ENCODE measurements at regions not wholly inside any gene's neighbourhood (a gene's known extent, or its start where the extent isn't known, plus 50 kb on each side); places are given as distances from the start of the nearest gene placed in this dataset.
"Not testable (repeated sequence)": the region's sequence is repeated elsewhere in the genome, so short reads cannot be mapped to it uniquely, and the experiment has no call there.

DNA sequence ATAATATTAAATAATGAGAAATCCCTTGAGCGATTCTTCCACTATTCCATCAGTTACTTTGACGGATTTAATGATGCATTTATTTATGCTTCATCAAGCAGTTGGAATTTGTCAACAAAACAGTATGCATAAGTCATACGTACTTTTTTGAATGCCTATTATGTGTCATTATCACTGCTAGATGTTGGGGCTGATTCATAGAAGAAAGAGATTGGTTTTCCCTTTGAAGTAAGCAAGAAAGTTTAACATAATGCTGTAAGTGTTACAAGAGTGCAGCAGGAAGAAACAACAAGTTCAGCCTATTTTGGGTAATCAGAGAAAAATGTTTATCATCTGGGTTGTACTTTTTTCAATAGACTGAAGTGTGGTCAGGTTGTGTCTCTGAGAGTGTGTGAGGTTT, 121.2 kb upstream of the RANBP3L start:
- intact Hi-C loops (cut with micrococcal nuclease) = no loop called here

DNA sequence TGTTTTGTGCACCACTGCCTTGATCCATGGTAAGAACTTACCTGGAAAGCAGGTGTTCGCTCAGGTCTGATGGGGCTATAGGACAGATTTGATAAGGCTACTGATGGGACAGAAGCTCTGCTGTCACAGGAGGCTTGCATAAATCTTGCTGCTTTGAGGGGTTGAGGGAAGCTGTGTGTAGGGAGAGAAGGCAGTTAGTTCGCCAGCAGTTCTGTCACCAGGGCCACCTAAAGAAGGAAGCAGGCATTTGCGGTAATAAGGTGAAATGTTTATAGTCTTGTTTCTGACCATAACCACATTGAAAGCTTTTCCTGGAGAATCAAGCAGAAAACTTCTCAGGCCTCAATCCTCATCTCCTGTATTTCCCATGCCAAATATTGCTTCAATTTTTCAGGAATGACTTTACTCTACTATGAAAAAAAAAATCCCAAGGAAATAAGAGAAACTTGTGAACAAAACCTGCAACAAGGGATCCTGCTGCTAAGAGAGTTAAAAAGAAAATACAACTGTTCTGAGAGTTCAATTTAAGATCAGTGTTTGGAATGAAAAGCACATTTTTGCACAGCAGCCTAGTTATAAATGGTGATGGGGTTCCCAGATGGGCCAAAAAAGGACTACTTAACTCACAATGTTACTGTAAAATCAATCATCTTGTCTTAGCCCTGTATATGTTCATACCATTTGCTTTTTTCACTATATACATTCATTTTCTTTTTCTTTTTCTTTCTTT, 122.0 kb upstream of the RANBP3L start:
- intact Hi-C loops (cut with micrococcal nuclease) = no loop called here

DNA sequence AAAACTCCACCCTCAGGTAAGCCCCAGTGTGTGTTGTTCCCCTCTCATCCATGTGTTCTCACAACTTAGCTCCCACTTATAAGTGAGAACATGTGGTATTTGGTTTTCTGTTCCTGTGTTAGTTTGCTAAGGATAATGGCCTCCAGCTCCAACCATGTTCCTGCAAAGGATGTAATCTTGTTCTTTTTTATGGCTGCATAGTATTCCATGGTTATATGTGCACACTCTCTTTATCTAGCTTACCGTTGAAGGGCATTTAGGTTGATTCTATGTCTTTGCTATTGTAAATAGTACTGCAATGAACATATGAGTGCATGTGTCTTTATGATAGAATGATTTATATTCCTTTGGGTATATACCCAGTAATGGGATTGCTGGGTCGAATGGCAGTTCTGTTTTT, 124.4 kb upstream of the RANBP3L start:
- intact Hi-C loops (cut with micrococcal nuclease) = not testable (repeated sequence)

DNA sequence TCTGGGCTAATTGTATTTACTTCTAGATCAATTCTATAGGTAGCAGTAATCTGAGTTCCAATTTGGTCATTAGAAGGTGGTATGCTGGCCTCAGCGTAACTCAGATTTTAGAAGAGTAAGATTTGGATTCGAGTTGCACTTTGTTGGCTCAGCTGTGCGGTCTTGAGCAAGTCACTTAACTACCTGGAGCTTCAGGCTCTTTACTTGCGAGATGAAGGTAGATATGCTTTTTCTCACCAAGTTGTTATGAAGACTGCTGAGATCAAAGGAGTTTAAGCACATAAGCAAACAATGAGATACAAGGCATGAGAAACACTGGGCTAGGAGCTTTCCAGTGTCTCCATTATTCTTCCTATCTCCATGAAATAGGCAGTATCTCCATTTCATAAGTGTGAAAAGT, 133.8 kb upstream of the RANBP3L start:
- intact Hi-C loops (cut with micrococcal nuclease) = no loop called here

DNA sequence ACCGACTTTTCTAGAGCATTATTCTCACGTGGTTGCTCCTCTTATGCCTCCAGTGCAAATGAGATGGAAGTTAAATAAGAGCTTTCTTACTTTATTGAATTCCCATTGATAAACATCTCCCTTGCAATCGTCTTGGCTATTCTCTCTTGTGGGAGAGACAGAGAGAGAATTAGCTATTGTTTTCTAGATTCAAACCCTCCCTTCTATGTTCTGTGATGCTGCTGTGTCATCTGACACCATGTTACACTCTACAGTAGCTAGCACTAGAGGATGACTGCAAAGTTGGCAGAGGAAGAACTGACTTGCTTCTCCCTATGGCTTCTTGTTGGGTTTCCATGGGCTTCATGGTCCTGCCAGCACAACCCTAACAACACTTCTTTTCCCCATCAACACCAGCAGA, 134.6 kb upstream of the RANBP3L start:
- intact Hi-C loops (cut with micrococcal nuclease) = no loop called here

DNA sequence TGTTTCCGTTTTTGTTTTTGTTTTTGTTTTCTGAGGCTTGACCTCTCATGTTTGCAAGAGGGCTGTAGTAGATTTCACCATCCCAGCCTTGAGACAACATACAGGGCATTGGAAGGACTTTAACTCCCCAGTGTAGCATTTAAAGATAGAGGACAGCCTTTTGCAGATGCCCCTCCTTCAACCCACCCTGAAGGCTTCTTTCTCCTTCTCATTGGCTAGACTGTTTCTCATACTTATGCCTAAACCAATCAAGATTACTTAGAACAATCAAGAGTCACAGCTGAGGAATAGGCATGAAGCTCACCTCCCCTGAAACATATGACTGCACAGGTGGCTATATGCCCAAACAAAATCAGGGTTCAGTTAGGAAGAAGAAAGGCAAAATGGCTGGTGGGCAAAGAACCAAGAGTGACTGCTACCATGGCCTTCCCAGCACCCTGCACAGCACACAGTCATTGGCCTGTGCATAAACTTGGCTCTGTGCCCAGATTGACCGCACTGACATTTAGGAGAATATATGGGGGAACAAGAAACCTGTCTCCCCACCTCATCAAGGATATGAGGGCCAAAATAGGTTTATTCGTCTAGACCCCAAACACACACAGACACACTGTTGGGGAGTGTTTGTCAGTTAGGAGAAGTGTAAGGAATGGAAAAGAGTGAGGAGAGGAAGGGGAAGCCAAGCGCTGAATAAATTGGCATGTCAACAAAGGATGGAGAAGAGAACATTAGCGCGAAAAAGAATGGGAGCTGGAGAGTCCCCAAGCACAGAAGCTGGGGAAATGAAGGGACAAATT, 137.3 kb upstream of the RANBP3L start:
- intact Hi-C loops (cut with micrococcal nuclease) = no loop called here

DNA sequence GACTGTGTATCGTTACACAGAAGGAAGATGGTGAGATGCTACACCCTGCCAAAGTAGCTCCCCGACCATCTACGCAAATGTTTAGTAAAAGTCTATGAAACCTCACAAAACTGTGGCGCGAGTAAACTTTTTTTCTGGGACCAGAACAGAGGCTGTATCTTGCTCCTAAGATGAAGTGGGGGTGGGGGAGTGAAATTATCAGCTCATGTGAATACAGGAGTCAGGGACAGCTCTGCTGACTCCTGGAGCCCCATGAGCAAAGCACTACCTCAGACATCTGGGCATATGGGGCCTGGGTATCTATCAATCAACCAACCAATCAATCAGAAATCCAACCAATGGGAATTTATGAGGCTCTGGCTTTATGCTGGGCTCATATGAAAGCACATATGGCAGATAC, 138.6 kb upstream of the RANBP3L start:
- intact Hi-C loops (cut with micrococcal nuclease) = no loop called here

DNA sequence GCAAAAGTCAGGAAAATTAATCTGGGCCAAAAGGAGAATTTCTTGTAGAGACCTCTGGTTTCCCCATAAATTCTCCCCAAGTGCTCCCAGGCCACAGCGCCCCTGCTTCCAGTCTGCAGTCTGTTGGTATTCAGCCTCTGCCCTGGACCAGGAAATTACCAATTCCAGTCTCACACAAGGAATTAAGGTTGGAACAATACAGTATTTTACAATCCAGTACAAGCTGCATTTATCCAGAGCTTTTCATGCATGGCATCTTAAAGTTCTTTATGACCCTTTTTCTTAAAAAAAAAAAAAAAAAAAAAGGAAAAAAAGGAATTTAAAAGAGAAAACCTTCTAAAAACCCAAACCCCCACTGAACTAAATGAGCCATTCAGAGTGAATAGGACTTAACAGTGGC, 139.6 kb upstream of the RANBP3L start:
- intact Hi-C loops (cut with micrococcal nuclease) = no loop called here

DNA sequence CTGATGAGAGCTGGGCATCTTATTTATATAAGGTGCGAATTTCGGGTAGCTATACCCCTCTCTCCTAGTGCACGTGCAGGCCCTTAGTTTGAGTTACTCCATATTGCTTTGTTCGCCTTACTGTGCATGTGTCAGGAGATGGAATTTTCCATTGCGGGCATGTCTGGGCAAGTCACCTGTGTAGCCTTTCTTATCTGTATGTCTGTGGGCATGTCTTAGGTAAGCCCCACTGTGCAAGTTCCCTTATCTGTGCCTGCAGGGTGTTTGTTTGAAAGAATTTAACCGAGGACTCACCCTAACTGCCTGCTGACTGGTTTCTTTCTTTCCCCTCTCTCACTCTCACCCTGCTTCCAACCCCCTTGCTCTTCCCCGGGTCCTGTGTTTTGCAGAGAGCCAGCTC, 140.7 kb upstream of the RANBP3L start:
- intact Hi-C loops (cut with micrococcal nuclease) = no loop called here

DNA sequence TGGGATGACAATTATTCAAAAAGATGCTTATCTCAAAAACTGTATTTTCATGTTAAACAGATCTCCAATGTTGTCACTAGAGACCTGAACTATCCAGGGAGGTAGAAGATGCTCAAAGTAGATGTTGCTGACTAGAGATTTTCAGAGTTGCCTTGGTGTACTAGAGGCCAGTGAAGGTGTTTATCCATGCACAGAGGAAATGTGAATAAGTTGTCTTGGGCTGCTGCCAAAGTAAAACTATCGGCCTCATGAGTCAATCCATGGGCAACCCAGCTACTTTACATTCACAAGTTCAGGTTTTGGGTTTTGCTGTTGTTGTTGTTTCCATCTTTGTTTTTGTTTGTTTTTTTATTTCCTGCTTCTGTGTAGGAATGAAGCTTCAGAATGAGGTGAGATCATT, 141.1 kb upstream of the RANBP3L start:
- intact Hi-C loops (cut with micrococcal nuclease) = no loop called here

DNA sequence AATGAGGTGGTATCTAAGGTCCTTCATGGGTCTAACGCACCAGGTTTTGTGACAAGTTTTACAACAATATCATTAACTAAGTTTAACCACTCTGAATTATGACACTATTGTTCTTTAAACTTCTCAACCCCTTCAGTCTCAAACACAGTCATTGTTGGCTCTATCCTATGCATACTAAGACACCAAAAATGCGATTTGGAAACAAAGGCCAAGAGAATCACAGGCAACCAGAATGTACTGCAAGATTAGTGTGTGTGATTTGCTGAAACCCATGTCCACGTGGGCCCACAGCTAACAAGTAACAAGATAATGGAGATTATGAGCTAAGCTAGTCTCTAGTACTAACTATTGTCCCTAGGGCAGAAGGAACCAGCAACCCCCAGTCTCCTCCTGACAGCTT, 142.2 kb upstream of the RANBP3L start:
- intact Hi-C loops (cut with micrococcal nuclease) = no loop called here

DNA sequence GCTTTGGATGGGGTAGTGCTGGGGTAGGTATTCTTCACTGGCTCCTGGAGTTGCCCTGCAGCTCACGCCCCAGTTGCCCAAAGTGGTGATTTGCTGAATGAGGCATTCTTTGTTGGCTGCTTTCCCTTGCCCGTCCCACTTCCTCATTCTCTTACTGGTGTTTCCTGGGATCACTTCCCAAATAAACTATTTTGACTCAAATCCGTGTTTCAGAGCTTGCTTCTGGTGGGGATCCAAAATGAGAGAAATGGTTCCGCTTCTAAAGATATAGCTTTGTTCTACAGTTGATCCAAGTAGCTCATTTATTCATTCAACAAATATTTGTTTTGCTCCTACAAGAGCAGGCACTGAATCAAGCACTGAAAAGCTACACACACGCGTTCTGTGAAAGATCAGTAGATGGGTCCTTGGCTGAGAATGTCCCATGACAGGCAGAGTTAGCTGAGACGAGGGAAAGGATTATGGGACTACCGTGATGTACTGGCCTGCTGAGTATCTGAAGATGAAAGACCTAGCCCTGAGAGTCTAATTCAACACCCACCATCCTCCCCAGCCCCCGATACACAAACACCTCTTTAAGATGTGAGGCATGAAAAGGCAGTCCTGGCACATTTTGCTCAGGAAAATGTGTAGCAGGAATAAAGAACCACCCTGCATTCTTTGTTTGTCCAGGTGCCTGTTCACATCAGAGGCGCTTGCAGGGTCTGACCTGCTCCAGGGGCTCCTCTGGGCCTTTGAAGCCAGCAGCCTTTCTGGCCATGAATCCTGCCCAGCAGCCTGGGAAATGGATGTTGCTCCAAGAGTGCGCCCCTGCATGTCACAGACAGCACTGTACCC, 143.1 kb upstream of the RANBP3L start:
- intact Hi-C loops (cut with micrococcal nuclease) = no loop called here

DNA sequence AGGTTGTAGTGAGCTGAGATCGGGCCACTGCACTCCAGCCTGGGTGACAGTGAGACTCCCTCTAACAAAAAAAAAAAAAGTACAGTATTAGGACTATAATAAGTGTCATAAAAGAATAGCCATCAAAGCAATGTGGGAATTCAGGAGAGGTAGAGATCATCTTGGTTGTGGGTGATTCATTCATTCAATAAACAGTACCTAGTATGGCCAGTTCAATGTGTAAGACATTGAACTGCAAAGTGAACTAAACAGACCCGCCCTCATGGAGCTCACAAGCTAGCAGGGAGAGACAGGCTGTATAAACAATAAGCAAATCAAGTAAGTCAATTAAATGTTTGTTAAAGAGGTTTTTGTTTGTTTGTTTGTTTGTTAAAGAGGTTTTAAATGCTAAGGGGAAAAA, 146.1 kb upstream of the RANBP3L start:
- intact Hi-C loops (cut with micrococcal nuclease) = no loop called here

DNA sequence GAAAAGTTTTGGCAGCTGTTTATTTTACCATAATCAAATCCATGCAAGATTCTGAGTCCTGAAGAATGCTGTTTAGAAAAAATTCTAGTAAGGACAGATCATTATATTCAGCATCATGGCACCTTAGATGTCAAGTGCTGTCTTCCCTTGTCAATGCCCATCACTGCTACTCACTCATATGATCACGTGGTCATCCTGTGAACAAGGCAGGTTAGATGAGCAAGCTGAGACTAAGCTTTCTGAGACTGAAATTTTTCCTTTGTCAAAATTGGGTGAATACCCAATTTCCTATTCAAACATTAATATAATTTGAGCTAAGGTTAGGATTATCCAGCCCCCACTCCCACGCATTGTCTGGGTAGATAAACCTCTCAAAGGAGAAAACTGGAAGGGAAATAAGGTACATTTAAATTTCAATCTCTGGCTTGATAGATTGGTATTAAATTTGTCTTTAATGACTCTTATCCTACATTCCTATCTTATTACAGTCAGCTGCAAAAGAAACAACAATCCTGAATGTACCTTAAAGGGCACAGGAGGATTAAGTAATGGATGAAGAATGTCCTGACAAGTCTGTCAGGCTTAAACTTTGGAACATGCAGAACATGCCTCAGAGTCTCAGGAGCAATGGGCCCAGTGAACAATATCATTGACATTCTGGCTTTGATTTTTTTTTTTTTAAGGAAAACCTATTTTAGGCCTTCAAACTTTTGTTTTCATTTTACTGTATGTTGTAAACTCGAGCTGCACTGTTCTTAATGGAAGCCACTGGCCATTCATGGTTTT, 148.7 kb upstream of the RANBP3L start:
- intact Hi-C loops (cut with micrococcal nuclease) = no loop called here

DNA sequence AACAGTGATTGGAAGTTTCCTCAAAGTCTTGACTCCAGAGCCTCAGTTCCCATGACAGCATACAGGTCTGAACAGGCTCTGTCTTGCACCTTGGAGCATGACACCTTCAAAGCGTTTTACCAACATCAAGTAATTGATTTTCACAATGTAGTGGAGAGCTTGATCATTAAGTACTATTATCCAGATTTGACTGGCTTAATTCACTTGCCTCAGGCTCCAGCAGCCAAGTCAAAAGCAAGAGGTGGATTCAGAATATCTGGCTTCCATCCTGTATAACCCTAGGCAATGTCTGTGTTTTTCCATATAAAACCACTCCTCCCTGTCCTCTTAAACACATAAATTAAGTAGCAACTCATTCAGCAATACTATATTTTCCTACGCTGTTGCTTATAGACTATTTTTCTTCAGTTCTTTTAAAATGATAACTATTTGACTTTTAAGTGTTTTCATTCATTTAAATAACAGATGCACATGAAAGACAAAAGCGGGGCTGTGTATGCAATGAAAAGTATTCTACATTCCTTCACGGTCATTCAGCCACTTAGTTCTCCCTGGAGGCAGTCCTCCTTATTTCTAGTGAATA, 150.8 kb upstream of the RANBP3L start:
- intact Hi-C loops (cut with micrococcal nuclease) = no loop called here

DNA sequence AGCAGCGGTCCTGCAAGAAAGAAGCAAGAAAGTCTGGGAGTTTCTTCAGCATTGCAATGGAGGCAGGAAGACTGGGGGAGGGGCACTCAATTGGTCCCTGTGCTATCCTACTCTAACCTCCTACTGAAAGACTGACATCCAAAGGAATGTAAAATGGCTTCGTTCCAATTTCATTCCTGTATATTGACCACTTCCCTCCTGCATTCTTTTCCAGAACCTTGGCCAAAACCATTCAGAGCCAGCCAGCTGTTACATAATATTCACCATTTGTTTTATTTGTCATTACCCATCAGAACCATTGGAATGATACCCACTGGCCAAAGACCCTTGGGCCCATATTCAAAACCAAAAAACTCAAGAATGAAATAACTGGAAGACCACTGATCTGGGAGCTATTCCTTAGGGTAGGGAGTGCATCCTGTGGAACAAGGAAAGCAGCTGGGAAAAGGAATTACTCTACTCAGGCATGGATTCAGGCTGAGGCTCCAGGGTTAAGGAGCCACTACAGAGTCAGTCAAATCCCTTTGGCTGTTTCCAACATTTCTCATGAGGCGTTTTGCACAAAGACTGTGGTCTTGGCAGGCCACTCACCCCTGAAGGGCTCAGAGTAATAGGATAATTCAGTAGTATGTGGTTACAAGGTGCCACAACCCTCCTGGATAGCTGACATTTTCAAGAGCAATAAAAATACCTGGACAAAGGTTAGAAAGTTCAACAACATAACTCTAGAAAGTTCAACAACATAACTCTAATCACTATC, 148.7 kb upstream of the SLC1A3 start:
- intact Hi-C loops (cut with micrococcal nuclease) = no loop called here

DNA sequence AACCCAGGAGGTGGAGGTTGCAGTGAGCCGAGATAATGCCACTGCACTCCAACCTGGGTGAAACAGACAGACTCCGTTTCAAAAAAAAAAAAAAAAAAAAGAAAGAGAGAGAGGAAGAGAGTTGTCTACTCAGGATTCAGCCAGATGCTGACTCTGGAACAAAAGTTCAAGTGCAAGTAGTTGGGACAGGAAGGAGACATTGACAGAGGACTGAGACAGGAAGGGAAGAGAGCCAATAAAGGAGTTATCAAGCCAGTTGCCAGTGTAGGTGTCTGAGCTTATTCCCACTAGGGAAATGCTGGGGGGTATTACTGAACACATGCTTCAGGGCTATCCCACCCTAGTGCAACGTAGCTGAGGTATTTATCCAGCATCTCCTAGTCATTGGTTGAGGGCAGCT, 147.7 kb upstream of the SLC1A3 start:
- intact Hi-C loops (cut with micrococcal nuclease) = no loop called here

DNA sequence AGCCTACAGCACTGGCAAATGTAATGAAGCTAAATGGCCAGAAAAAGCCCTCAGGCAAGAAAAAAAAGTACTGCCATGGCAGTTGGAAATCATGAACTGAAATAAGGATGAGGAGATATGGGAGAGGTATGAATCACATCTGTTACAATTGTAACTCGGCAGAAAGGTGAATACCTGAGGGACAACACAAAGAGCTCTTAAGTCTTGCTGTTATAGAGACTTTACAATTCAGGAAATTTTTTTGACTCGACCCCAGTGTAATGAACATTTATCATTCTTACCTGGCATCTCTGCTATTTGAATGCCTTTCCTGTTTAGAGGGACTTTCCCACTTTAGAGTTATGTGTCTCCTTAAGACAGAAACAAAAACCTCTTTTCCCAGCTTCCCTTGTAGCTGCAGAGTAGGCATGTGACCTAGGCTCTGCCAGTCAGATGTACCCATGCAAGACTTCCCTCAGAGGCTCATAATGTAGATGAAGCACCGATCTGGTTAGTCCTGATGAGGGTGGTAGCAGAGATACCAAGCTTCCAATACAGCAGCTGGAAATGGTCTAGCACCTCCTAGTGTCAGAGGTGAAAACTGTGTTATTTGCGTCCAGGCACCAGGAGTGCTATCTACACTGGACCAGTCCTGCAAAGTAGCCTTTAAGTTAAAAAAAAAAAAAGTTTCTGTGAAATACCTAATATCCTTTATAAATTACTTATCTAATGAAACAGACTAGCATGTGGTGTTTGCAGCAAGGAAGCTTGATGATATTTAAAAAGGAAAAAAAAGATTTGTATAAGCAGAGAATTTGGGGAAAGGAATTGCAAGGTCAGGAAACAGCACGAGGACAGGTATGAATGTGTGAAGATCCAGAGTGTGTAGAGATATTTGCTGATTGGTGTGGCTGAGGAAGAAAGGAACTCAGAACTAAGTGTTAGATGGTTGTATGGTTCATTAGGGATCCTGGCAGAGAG, 146.9 kb upstream of the SLC1A3 start:
- intact Hi-C loops (cut with micrococcal nuclease) = loop anchor here (5.0 kb wide), 1 partner anchor 192 kb away; no protein-coding TSS in a partner anchor
